Endothelial cell of umbilical vein (primary cell): ENCODE measurements at regions not wholly inside any gene's neighbourhood (a gene's known extent, or its start where the extent isn't known, plus 50 kb on each side); places are given as distances from the start of the nearest gene placed in this dataset.

Source experiments
- CTCF ChIP-seq, 2 donors: IDR thresholded peaks; 1 replicate in 1 of 2; 2 replicates in 1 of 2; pipeline ENCODE4 v1.5.1; 2011; ENCODE audit warnings: low read length in 2 of 2, mild to moderate bottlenecking in 2 of 2, moderate library complexity in 2 of 2, control low read depth in 1 of 2, inconsistent platforms in 1 of 2, low read depth in 1 of 2; ENCODE audit not compliant: insufficient read depth in 1 of 2; ENCODE audit errors: extremely low read depth in 1 of 2
- EZH2 ChIP-seq: IDR thresholded peaks from 2 replicates; pipeline ENCODE4 v1.6.1; 2012; ENCODE audit warnings: borderline replicate concordance, low read depth, mild to moderate bottlenecking, moderate library complexity, low read length, inconsistent platforms; ENCODE audit not compliant: severe bottlenecking

GRCh38 chr11:32219320-32219719, 128.4 kb downstream of the RCN1 start:
- no peak for TF ChIP-seq EZH2
- TF ChIP-seq CTCF (IDR thresholded peaks at IDR 0.05; ENCODE audit: extremely low read depth in 1 of 2, insufficient read depth in 1 of 2, low read depth in 1 of 2, low read length in 2 of 2), result no peak
